HepG2 (cell line): ENCODE measurements at regions not wholly inside any gene's neighbourhood (a gene's known extent, or its start where the extent isn't known, plus 50 kb on each side); places are given as distances from the start of the nearest gene placed in this dataset.

ENCODE experiments used
- ATAC-seq: fragments of 200-7000 bp; cut with Tn5 transposase; 3 replicates; pipeline ENCODE4 v1.9.1; 2020; ENCODE audit warnings: mild to moderate bottlenecking, moderate library complexity
- BruUV-seq: library from RNA; stranded (reverse); fragments of 400-500 nt; replicated peaks from 2 replicates; lab custom pipeline; 2021; lab: Mats Ljungman, UMichigan
- CTCF ChIA-PET: fragments of 300-600 bp; formaldehyde crosslinking; extraction: SDS; loops from one replicate; lab custom pipeline; 2021; ENCODE audit warnings: low total read pairs, inconsistent platforms, low intra/inter-chr PET ratio; lab: Yijun Ruan, JAX
- POLR2A ChIA-PET: fragments of 350-600 bp; sonication (Branson Sonifier 250); formaldehyde crosslinking; loops from one replicate; lab custom pipeline; 2020; ENCODE audit warnings: antibody characterized with exemption, inconsistent platforms; lab: Yijun Ruan, JAX
- DNase-seq: peaks from one replicate; pipeline ENCODE4 v3.0.0-alpha.2; 2015; ENCODE audit warnings: low spot score
- FAIRE-seq: peaks from 3 replicates; lab custom pipeline; 2011; peaks lifted over from hg19 to GRCh38; lab: Jason Lieb, UNC
- H2AFZ ChIP-seq: one replicate; pipeline ENCODE4 v1.6.1; 2011; ENCODE audit warnings: low read length, inconsistent platforms
- H3K27ac ChIP-seq: fragments of 300-600 bp; 3 replicates; pipeline ENCODE4 v1.8.0; 2011; ENCODE audit warnings: mixed run types, mild to moderate bottlenecking, mixed read lengths, low read length, inconsistent platforms; ENCODE audit not compliant: insufficient read depth; ENCODE audit errors: extremely low read length
- H3K27me3 ChIP-seq, 2 experiments: fragments of 200-600 bp in 1 of 2; 2 replicates in 1 of 2; 3 replicates in 1 of 2; pipeline versions ENCODE4 v1.6.0 to v1.8.0; 2011; ENCODE audit warnings: low read length in 2 of 2, mild to moderate bottlenecking in 2 of 2, moderate library complexity in 2 of 2, inconsistent platforms in 1 of 2; ENCODE audit not compliant: insufficient read depth in 2 of 2, control insufficient read depth in 1 of 2
- H3K36me3 ChIP-seq, 2 experiments: fragments of 200-600 bp in 1 of 2; replicated peaks in 1 of 2; 2 replicates in 1 of 2; 3 replicates in 1 of 2; pipeline versions ENCODE4 v1.5.1 to v1.8.0; 2011; ENCODE audit warnings: low read length in 2 of 2, inconsistent platforms in 1 of 2; ENCODE audit not compliant: insufficient read depth in 2 of 2, control insufficient read depth in 1 of 2
- H3K4me1 ChIP-seq: 2 replicates; pipeline ENCODE4 v1.5.1; 2012; ENCODE audit warnings: low read length, inconsistent platforms; ENCODE audit not compliant: insufficient read depth
- H3K4me2 ChIP-seq: 2 replicates; pipeline ENCODE4 v1.6.0; 2011; ENCODE audit warnings: low read depth, low read length, inconsistent platforms
- H3K4me3 ChIP-seq, 3 experiments: fragments of 200-600 bp in 1 of 3; sonication (generic), shearing (Covaris generic) in 1 of 3; replicated peaks in 1 of 3; 2 replicates each; pipeline ENCODE4 v1.5.1; 2011 to 2016; ENCODE audit warnings: low read length in 3 of 3, inconsistent platforms in 2 of 3, low read depth in 2 of 3, mild to moderate bottlenecking in 2 of 3, control low read depth in 1 of 3, mixed read lengths in 1 of 3; ENCODE audit not compliant: insufficient read depth in 1 of 3
- H3K79me2 ChIP-seq: one replicate; pipeline ENCODE4 v1.6.1; 2011; ENCODE audit warnings: low read length, inconsistent platforms; ENCODE audit not compliant: insufficient read depth
- H3K9ac ChIP-seq: 2 replicates; pipeline ENCODE4 v1.6.0; 2011; ENCODE audit warnings: mild to moderate bottlenecking, low read depth, low read length, inconsistent platforms; ENCODE audit not compliant: insufficient read depth
- H3K9me3 ChIP-seq: 2 replicates; pipeline ENCODE4 v1.5.1; 2012; ENCODE audit warnings: mild to moderate bottlenecking, low read length
- H4K20me1 ChIP-seq: 2 replicates; pipeline ENCODE4 v1.6.0; 2011; ENCODE audit warnings: inconsistent platforms, mild to moderate bottlenecking, low read length, moderate library complexity; ENCODE audit not compliant: insufficient read depth
- ATF6 ChIP-seq: sonication (generic); formaldehyde crosslinking; conservative IDR thresholded peaks from 2 replicates; pipeline ENCODE4 v1.4.0; 2020; ENCODE audit warnings: missing genetic modification reagents
- BORCS8-MEF2B ChIP-seq: sonication (generic); formaldehyde crosslinking; IDR thresholded peaks from 2 replicates; pipeline ENCODE4 v1.8.0; 2022; ENCODE audit warnings: mild to moderate bottlenecking, missing genetic modification reagents
- MBNL3 ChIP-seq: fragments of 250-450 bp; sonication (Bioruptor Pico); conservative IDR thresholded peaks from 2 replicates; pipeline ENCODE4 v1.8.0; 2022; ENCODE audit warnings: mild to moderate bottlenecking, inconsistent platforms
- MYC ChIP-seq: sonication (generic); formaldehyde crosslinking; IDR thresholded peaks from 2 replicates; pipeline ENCODE4 v1.9.0; 2021; ENCODE audit warnings: missing genetic modification reagents, borderline replicate concordance
- NCOA2 ChIP-seq: sonication (generic); formaldehyde crosslinking; IDR thresholded peaks from 2 replicates; pipeline ENCODE4 v1.8.0; 2022; ENCODE audit warnings: inconsistent platforms
- PAWR ChIP-seq: sonication (generic); formaldehyde crosslinking; IDR thresholded peaks from 2 replicates; pipeline ENCODE4 v1.4.0; 2020; ENCODE audit warnings: missing genetic modification reagents, mild to moderate bottlenecking, borderline replicate concordance
- PHF5A ChIP-seq: IDR thresholded peaks from one replicate; pipeline ENCODE4 v1.6.1; 2018; ENCODE audit warnings: low read depth, missing genetic modification reagents; ENCODE audit not compliant: unreplicated experiment
- SETDB1 ChIP-seq: sonication (generic); formaldehyde crosslinking; IDR thresholded peaks from 2 replicates; pipeline ENCODE4 v1.5.1; 2020; ENCODE audit warnings: missing genetic modification reagents, mild to moderate bottlenecking, borderline replicate concordance
- SMARCC2 ChIP-seq: fragments of 450-650 bp; IDR thresholded peaks from 2 replicates; pipeline ENCODE4 v1.6.1; 2017; ENCODE audit warnings: antibody characterized with exemption, mild to moderate bottlenecking
- ZBTB33 ChIP-seq: sonication (generic); formaldehyde crosslinking; IDR thresholded peaks from 2 replicates; pipeline ENCODE4 v1.4.0; 2020; ENCODE audit warnings: missing genetic modification reagents
- ZNF383 ChIP-seq: sonication (generic); formaldehyde crosslinking; IDR thresholded peaks from 2 replicates; pipeline ENCODE4 v1.4.0; 2020; ENCODE audit warnings: missing genetic modification reagents, mild to moderate bottlenecking, borderline replicate concordance
- ZNF710 ChIP-seq: sonication (generic); formaldehyde crosslinking; IDR thresholded peaks from 2 replicates; pipeline ENCODE4 v1.5.0; 2020; ENCODE audit warnings: mild to moderate bottlenecking, missing genetic modification reagents, borderline replicate concordance
- in situ Hi-C: cut with HindIII; loops from 2 replicates; pipeline ENCODE4 v1.10.0; 2017; ENCODE audit warnings: low pct_unique_long_range_greater_than_20kb; ENCODE audit not compliant: extremely low pct_ligation_motif_present
- intact Hi-C: fragments of 100-400 bp; cut with micrococcal nuclease; formaldehyde crosslinking; loops from one replicate; pipeline ENCODE4 v1.10.0; 2022; ENCODE audit not compliant: unreplicated experiment

- no peak for TF ChIP-seq ZNF710 (CRISPR knock-in tag)
- no peak for TF ChIP-seq SETDB1 (CRISPR knock-in tag)
These were observed 170.5 kb downstream of the NAA11 start (continued) for GRCh38 chr4:79155336-79155735.

- FAIRE-seq (no peak), DNase-seq (no peak), ATAC-seq (no peak)
- Histone ChIP-seq H3K9ac (no peak overlapping the region), H4K20me1 (no peaks in the 10 kb centered on the region), H3K4me1 (no peaks in the 10 kb centered on the region), H3K79me2 (no peaks in the 10 kb centered on the region), H3K36me3 (no peaks in the 10 kb centered on the region), H3K4me2 (no peak overlapping the region), H3K27ac (no peak overlapping the region), H3K4me3 (no peak overlapping the region), H3K27me3 (no peaks in the 10 kb centered on the region), H3K9me3 (no peaks in the 10 kb centered on the region), H2AFZ (no peak overlapping the region)
- POLR2A ChIA-PET: no interaction called here
- intact Hi-C loops: no loop called here
- CTCF ChIA-PET: no interaction called here
- in situ Hi-C loops: no loop called here
- no TSS peak for BruUV-seq
- TF ChIP-seq SMARCC2 (no peak), NCOA2 (no peak), MBNL3 (CRISPR knock-in tag) (no peak), ZBTB33 (CRISPR knock-in tag) (no peak), PHF5A (CRISPR knock-in tag) (no peak), PAWR (CRISPR knock-in tag) (no peak), BORCS8-MEF2B (no peak), ZNF383 (CRISPR knock-in tag) (no peak), MYC (no peak), ATF6 (CRISPR knock-in tag) (no peak)
These were observed 174.9 kb downstream of the NAA11 start for GRCh38 chr4:79150820-79151416.
